ENCODE measurements at regions not wholly inside any gene's neighbourhood (a gene's known extent, or its start where the extent isn't known, plus 50 kb on each side); places are given as distances from the start of the nearest gene placed in this dataset.

DNA sequence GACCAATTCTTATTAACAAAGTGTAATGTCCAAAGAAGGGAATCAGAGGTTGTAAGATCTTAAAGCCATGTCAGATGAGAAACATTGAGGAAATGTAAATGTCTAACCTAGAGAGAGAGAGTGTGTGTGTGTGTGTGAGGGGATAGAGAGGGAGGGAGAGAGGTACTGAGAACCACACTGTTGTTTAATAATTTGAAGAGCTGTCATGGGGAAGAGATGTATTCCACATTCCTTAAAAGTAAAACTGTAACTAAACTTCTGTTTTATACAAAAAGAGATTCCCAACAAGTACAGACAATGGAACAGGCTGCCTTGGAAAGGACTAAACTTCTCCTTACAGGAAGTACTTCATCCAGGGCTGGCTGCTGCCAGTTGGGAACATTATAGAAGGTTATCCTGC is 68.9 kb upstream of the BOC start:
- no peak overlapping the region for H3K9ac ChIP-seq (ENCODE audit: low read depth, low read length)
- H3K4me2 ChIP-seq (ENCODE audit: low read length), result no peak overlapping the region
- H3K9me3 ChIP-seq (replicated peaks; ENCODE audit: low read length), result no peaks in the 10 kb centered on the region
- H3K36me3 ChIP-seq (ENCODE audit: insufficient read depth, low read length), result no peaks in the 10 kb centered on the region
- H3K4me3 ChIP-seq (ENCODE audit: low read length), result no peak overlapping the region
- peaks cover 34% of the 10 kb centered on the region for H3K27me3 ChIP-seq (ENCODE audit: control insufficient read depth, insufficient read depth, low read length)
- H3K4me1 ChIP-seq (ENCODE audit: control insufficient read depth, insufficient read depth, low read length), result no peaks in the 10 kb centered on the region

DNA sequence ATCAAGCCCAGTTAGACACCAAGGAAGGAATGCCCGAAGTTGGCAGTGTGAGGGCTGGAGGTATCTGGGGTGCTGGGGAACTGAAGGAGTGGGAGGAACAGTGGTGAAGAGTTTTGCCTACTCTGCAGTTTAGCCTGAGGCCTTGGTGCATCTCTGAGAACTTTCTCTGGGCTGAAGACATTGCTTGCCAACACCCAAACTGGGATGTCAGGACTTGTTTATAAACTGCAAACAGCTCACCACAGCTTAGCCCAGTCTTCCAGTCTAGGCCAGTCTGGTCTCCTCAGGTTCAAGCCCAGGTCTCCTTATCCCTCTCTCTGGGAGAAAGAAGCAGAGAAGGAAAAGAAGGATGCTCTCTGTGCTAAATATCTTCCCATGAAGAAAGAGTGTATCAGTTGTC is 68.0 kb upstream of the BOC start:
- Histone ChIP-seq H3K9me3 (replicated peaks; ENCODE audit: low read length) (no peaks in the 10 kb centered on the region), H3K27me3 (ENCODE audit: control insufficient read depth, insufficient read depth, low read length) (peaks cover 43% of the 10 kb centered on the region), H3K36me3 (ENCODE audit: insufficient read depth, low read length) (no peaks in the 10 kb centered on the region), H3K4me3 (ENCODE audit: low read length) (no peak overlapping the region), H3K9ac (ENCODE audit: low read depth, low read length) (no peak overlapping the region), H3K4me2 (ENCODE audit: low read length) (no peak overlapping the region), H3K4me1 (ENCODE audit: control insufficient read depth, insufficient read depth, low read length) (no peaks in the 10 kb centered on the region)

DNA sequence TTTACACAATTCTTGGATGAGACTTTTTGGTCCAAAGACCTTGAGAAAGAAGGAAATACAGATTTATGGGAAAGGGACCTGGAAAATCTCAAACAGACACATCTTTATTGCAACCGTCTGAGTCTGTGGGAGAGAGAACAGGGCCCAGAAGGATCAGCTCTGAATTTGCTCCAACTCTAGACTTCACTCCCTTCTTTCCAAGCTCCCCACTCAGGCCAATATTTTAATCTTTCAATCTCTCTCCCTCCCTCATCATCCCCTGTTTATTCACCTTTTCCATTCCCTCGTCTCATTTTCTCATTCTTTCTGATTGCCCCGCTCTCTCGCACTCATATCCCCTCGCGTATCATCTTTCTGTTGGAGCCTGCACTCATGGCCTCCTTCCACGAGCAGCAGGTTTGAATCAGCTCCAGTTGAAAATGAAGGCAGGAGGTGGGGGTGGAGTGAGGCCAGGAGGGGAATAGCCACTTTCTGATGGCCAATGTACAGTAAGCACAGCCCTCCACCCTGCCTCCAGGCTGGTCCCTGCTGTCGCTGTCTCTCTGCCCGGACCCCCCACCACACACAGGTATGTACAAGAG is 63.6 kb upstream of the BOC start:
- H3K27me3 ChIP-seq (ENCODE audit: control insufficient read depth, insufficient read depth, low read length), result peaks cover 47% of the 10 kb centered on the region
- H3K9ac ChIP-seq (ENCODE audit: low read depth, low read length), result no peak overlapping the region
- no peaks in the 10 kb centered on the region for H3K4me1 ChIP-seq (ENCODE audit: control insufficient read depth, insufficient read depth, low read length)
- no peak overlapping the region for H3K4me3 ChIP-seq (ENCODE audit: low read length)
- no peaks in the 10 kb centered on the region for H3K9me3 ChIP-seq (replicated peaks; ENCODE audit: low read length)
- no peaks in the 10 kb centered on the region for H3K36me3 ChIP-seq (ENCODE audit: insufficient read depth, low read length)
- H3K4me2 ChIP-seq (ENCODE audit: low read length), result no peak overlapping the region

DNA sequence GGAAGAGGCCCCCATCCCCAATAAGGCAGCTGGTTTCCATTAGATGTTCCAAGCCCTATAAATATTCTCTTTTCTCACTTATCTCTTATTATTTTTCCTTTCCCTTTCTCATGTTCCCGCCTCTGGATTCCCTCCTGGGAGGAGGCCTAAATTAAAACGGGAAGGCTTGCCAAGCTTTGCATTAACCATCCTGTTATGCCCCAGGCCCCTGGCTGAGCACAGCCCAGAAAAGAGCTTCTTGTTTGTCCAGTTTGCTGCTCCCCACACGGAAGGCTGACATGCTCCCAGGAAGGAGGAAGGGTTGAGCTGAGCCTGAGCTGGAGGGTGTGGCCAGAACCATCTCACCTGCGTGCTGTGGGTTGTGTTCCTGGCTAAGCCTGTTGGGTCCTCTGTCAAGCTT is 63.1 kb upstream of the BOC start:
- Histone ChIP-seq H3K9ac (ENCODE audit: low read depth, low read length) (no peak overlapping the region), H3K4me2 (ENCODE audit: low read length) (no peak overlapping the region), H3K27me3 (ENCODE audit: control insufficient read depth, insufficient read depth, low read length) (peaks cover 42% of the 10 kb centered on the region), H3K9me3 (replicated peaks; ENCODE audit: low read length) (no peaks in the 10 kb centered on the region), H3K36me3 (ENCODE audit: insufficient read depth, low read length) (no peaks in the 10 kb centered on the region), H3K4me3 (ENCODE audit: low read length) (no peak overlapping the region), H3K4me1 (ENCODE audit: control insufficient read depth, insufficient read depth, low read length) (no peaks in the 10 kb centered on the region)

DNA sequence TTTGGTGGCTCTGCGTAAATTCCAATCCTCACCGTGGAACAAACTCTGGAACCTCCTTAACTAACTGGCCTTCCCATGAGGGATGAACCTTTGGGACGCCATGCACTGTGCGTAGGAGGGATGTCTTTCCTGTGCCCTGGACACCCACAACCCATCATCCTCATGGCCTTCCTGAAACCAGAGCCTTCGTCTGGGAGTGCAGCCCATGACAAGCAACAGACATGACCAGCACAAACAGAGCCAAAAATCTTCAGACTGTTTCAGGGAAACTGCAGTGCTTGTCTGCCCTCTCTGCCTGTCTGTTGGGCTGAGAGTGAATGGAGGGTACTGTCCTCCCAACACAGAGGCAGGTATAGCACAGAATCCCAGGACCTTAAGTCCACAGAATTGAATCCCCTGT is 61.1 kb upstream of the BOC start:
- no peak overlapping the region for H3K9ac ChIP-seq (ENCODE audit: low read depth, low read length)
- H3K4me1 ChIP-seq (ENCODE audit: control insufficient read depth, insufficient read depth, low read length), result no peaks in the 10 kb centered on the region
- H3K27me3 ChIP-seq (ENCODE audit: control insufficient read depth, insufficient read depth, low read length), result peaks cover 31% of the 10 kb centered on the region
- no peaks in the 10 kb centered on the region for H3K36me3 ChIP-seq (ENCODE audit: insufficient read depth, low read length)
- no peak overlapping the region for H3K4me3 ChIP-seq (ENCODE audit: low read length)
- H3K9me3 ChIP-seq (replicated peaks; ENCODE audit: low read length), result no peaks in the 10 kb centered on the region
- no peak overlapping the region for H3K4me2 ChIP-seq (ENCODE audit: low read length)

DNA sequence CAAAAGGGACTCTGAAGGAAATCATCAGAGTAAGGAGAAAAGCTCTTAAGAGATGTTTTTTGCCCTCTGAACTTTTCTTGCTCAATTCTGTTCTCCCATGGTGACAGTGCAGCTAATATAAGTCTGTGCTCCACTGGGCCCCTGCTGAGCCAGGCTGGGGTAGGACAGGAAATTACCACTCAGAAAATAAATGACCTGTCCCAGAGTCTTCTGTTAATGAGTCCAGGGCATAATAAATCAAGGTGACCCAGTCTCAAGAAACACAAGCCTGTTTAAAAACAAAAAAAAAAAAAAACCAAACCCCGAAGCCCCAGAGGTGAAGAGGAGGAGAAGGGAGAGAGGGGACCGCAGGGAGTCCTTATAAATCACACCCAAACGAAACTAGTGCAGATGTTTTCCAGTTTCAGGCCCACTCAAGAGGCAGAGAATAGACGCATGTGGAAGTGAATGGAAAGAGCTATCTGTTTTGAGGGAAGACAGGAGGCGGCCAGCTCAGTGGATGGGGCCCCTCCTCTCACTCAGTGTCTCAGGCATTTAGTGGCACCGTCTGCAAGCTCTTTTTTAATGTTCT is 59.8 kb upstream of the BOC start:
- H3K36me3 ChIP-seq (ENCODE audit: insufficient read depth, low read length), result no peaks in the 10 kb centered on the region
- no peak overlapping the region for H3K4me2 ChIP-seq (ENCODE audit: low read length)
- H3K9me3 ChIP-seq (replicated peaks; ENCODE audit: low read length), result no peaks in the 10 kb centered on the region
- H3K27me3 ChIP-seq (ENCODE audit: control insufficient read depth, insufficient read depth, low read length), result peaks cover 21% of the 10 kb centered on the region
- no peak overlapping the region for H3K4me3 ChIP-seq (ENCODE audit: low read length)
- no peaks in the 10 kb centered on the region for H3K4me1 ChIP-seq (ENCODE audit: control insufficient read depth, insufficient read depth, low read length)
- no peak overlapping the region for H3K9ac ChIP-seq (ENCODE audit: low read depth, low read length)

DNA sequence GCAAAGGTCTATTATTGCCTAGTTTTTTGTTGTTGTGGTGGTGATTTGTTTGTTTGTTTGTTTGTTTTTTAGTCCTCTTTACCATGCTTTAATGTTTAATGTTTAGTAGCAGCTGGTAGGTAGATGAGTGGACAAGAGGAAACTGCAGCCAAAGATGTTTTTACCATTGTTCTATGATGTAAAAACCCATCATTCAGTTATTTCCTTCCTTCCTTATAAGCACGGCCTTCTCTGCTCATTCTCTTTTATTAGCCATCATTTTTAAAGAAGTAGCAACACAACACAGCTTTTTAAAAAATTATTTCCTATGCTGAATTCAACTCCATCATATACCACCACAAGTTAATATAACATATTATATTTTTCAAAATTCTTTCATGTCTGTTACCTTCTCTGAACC is 58.5 kb upstream of the BOC start:
- H3K4me3 ChIP-seq (ENCODE audit: low read length), result no peak overlapping the region
- H3K4me2 ChIP-seq (ENCODE audit: low read length), result no peak overlapping the region
- peaks cover 9% of the 10 kb centered on the region for H3K27me3 ChIP-seq (ENCODE audit: control insufficient read depth, insufficient read depth, low read length)
- H3K4me1 ChIP-seq (ENCODE audit: control insufficient read depth, insufficient read depth, low read length), result no peaks in the 10 kb centered on the region
- no peaks in the 10 kb centered on the region for H3K36me3 ChIP-seq (ENCODE audit: insufficient read depth, low read length)
- no peak overlapping the region for H3K9ac ChIP-seq (ENCODE audit: low read depth, low read length)
- no peaks in the 10 kb centered on the region for H3K9me3 ChIP-seq (replicated peaks; ENCODE audit: low read length)

DNA sequence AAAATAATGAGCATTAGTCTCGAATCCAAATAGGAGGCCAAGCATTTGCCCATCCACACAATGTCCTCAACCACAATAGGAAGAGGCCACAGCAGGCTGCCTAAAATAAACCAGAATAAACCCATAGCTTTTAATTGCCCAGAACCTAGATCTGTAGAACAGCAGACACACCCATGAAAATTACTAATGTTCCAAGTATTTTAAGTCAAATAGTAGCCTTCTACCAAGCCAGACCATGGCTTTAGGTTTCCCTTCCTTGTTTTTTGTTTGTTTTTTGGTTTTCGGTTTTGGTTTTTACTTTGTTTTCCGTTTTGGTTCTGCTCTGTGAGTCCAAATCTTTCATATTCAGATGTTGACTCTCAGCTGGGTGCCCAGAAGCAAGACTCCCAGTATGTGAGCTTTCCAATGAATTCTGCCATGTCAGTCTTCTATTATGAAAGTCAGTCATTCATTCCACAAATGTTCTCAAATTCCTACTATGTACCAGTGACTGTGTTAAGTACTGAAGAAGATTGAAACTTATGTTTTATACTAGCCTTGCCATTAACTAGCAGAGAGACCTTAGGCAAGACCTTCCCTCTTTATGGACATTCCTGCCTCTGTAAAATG is 57.8 kb upstream of the BOC start:
- no peak overlapping the region for H3K4me3 ChIP-seq (ENCODE audit: low read length)
- H3K27me3 ChIP-seq (ENCODE audit: control insufficient read depth, insufficient read depth, low read length), result peaks cover 1% of the 10 kb centered on the region
- H3K36me3 ChIP-seq (ENCODE audit: insufficient read depth, low read length), result no peaks in the 10 kb centered on the region
- no peaks in the 10 kb centered on the region for H3K4me1 ChIP-seq (ENCODE audit: control insufficient read depth, insufficient read depth, low read length)
- H3K4me2 ChIP-seq (ENCODE audit: low read length), result no peak overlapping the region
- H3K9me3 ChIP-seq (replicated peaks; ENCODE audit: low read length), result no peaks in the 10 kb centered on the region
- H3K9ac ChIP-seq (ENCODE audit: low read depth, low read length), result no peak overlapping the region

DNA sequence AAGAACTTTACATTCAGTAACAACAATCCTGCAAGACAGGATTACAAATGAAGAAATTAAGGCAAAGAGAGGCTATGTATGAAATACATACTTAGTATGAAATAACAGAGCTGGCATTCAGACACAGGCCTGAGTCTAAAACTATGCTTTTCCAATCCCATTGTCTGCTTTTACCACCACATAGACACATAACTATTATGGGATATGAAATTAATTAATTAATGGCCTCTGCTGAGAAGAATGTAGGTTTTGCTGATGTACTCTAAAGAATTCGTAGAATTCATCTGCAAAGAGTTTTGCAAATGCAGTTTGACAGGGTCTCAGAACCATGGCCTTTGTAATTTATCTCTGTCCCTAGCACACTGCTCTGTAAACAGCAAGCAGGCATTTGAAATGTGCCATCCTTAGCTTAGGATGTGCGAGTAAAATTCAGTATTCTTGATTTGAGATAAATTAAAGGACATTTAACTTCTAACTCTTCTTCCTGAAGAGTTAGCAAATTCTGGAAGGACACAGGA is 54.5 kb upstream of the BOC start:
- Histone ChIP-seq H3K27me3 (ENCODE audit: control insufficient read depth, insufficient read depth, low read length) (no peaks in the 10 kb centered on the region), H3K4me2 (ENCODE audit: low read length) (no peak overlapping the region), H3K9me3 (replicated peaks; ENCODE audit: low read length) (no peaks in the 10 kb centered on the region), H3K36me3 (ENCODE audit: insufficient read depth, low read length) (no peaks in the 10 kb centered on the region), H3K4me3 (ENCODE audit: low read length) (no peak overlapping the region), H3K9ac (ENCODE audit: low read depth, low read length) (no peak overlapping the region), H3K4me1 (ENCODE audit: control insufficient read depth, insufficient read depth, low read length) (no peaks in the 10 kb centered on the region)

DNA sequence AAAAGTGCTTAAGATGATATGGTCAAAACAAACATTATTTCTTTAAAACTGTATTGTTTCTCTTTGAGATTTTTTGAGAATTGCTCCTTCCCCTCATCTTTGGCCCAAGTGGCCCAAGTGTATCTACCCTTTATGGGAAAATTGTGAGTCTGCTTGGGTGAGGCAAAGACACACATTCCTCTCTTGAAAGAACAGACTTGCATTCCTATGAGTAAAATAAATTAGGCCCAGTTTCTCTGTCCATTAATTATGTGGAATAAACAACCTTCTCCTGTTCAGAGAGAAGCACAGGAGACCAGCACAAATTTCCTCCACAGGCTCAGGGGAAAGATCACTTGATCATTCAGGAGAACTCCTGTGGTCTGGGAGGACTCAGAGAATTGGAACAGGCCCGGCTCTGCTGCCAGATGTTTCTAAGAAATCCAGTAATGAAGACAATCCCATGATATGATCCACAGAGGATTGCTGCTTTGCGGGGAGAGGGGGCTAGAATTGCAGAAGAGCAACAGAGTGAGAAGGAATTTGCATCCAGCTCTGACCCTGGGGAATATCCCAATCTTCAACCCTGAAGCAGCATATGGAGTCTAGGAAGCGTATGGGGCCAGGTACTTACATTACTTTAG is 53.8 kb upstream of the BOC start:
- H3K4me3 ChIP-seq (ENCODE audit: low read length), result no peak overlapping the region
- no peaks in the 10 kb centered on the region for H3K9me3 ChIP-seq (replicated peaks; ENCODE audit: low read length)
- peaks cover 2% of the 10 kb centered on the region for H3K27me3 ChIP-seq (ENCODE audit: control insufficient read depth, insufficient read depth, low read length)
- H3K36me3 ChIP-seq (ENCODE audit: insufficient read depth, low read length), result no peaks in the 10 kb centered on the region
- H3K4me1 ChIP-seq (ENCODE audit: control insufficient read depth, insufficient read depth, low read length), result no peaks in the 10 kb centered on the region
- H3K4me2 ChIP-seq (ENCODE audit: low read length), result no peak overlapping the region
- no peak overlapping the region for H3K9ac ChIP-seq (ENCODE audit: low read depth, low read length)

DNA sequence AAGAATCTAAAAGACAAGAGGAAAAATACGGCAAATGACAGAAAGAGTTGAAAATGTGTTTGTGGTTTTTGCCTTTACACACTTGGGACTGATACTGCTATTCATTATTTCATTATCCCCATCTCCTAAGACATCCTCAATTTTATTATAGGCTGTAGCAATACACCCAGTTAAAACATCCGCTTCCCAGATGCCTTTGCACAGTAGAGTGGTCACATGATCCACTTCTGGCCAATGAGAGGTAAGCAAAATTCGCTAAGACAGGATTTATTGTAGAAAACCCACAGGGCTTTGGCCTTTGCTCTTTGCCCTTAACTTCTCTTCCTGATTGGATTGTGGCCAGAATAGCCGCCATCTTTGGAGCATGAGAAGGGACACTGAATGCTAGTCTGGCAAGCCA is 53.2 kb upstream of the BOC start:
- no peaks in the 10 kb centered on the region for H3K4me1 ChIP-seq (ENCODE audit: control insufficient read depth, insufficient read depth, low read length)
- H3K4me3 ChIP-seq (ENCODE audit: low read length), result no peak overlapping the region
- no peaks in the 10 kb centered on the region for H3K9me3 ChIP-seq (replicated peaks; ENCODE audit: low read length)
- no peak overlapping the region for H3K4me2 ChIP-seq (ENCODE audit: low read length)
- no peaks in the 10 kb centered on the region for H3K36me3 ChIP-seq (ENCODE audit: insufficient read depth, low read length)
- peaks cover 3% of the 10 kb centered on the region for H3K27me3 ChIP-seq (ENCODE audit: control insufficient read depth, insufficient read depth, low read length)
- no peak overlapping the region for H3K9ac ChIP-seq (ENCODE audit: low read depth, low read length)

Data from skeletal muscle satellite cell (primary cell).